IMR-90 (cell line): ENCODE measurements at regions not wholly inside any gene's neighbourhood (a gene's known extent, or its start where the extent isn't known, plus 50 kb on each side); places are given as distances from the start of the nearest gene placed in this dataset.

Experiments used
- ATAC-seq: fragments of 200-7000 bp; cut with Tn5 transposase; 2 replicates; pipeline ENCODE4 v1.9.1; 2020; ENCODE audit warnings: low read depth, mild to moderate bottlenecking, moderate library complexity
- BruUV-seq: library from RNA; stranded (reverse); fragments of 400-500 nt; replicated peaks from 2 replicates; lab custom pipeline; 2021; lab: Mats Ljungman, UMichigan
- CTCF ChIA-PET: fragments of 300-600 bp; formaldehyde crosslinking; extraction: SDS; loops from one replicate; lab custom pipeline; 2021; ENCODE audit warnings: antibody characterized with exemption; lab: Yijun Ruan, JAX
- POLR2A ChIA-PET: fragments of 300-600 bp; sonication (Branson Sonifier 250); formaldehyde crosslinking; loops from one replicate; lab custom pipeline; 2022; ENCODE audit warnings: antibody characterized with exemption; ENCODE audit not compliant: unreplicated experiment; lab: Charles Lee
- DNase-seq: peaks from one replicate; pipeline ENCODE4 v3.0.0; 2013
- H2AFZ ChIP-seq: replicated peaks from 2 replicates; pipeline ENCODE3; 2013; ENCODE audit warnings: low read length, mild to moderate bottlenecking; ENCODE audit not compliant: poor library complexity
- H2AK5ac ChIP-seq: 2 replicates; pipeline ENCODE4 v1.6.1; 2013; ENCODE audit warnings: low read depth, low read length, inconsistent platforms
- H2AK9ac ChIP-seq: replicated peaks from 2 replicates; pipeline ENCODE3; 2013; ENCODE audit warnings: mild to moderate bottlenecking, low read depth, low read length, moderate library complexity; ENCODE audit not compliant: poor library complexity
- H2BK120ac ChIP-seq: 2 replicates; pipeline ENCODE4 v1.6.1; 2013; ENCODE audit warnings: low read depth, low read length, inconsistent platforms
- H2BK15ac ChIP-seq: 3 replicates; pipeline ENCODE4 v1.6.1; 2013; ENCODE audit warnings: low read depth, low read length, inconsistent platforms
- H2BK20ac ChIP-seq: 2 replicates; pipeline ENCODE4 v1.6.1; 2013; ENCODE audit warnings: low read depth, mild to moderate bottlenecking, inconsistent platforms, low read length, moderate library complexity
- H2BK5ac ChIP-seq: 2 replicates; pipeline ENCODE4 v1.6.1; 2013; ENCODE audit warnings: mild to moderate bottlenecking, low read depth, low read length, inconsistent platforms; ENCODE audit not compliant: poor library complexity, severe bottlenecking
- H3K14ac ChIP-seq: replicated peaks from 2 replicates; pipeline ENCODE4 v1.6.1; 2013; ENCODE audit warnings: low read depth, low read length, inconsistent platforms
- H3K18ac ChIP-seq: 2 replicates; pipeline ENCODE4 v1.6.1; 2013; ENCODE audit warnings: low read depth, low read length, control low read depth
- H3K23ac ChIP-seq: 2 replicates; pipeline ENCODE4 v1.6.1; 2013; ENCODE audit warnings: low read depth, low read length, inconsistent platforms
- H3K27ac ChIP-seq: 2 replicates; pipeline ENCODE4 v1.5.1; 2013; ENCODE audit warnings: mild to moderate bottlenecking, control low read depth, low read length; ENCODE audit not compliant: insufficient read depth
- H3K27me3 ChIP-seq: 2 replicates; pipeline ENCODE4 v1.6.1; 2013; ENCODE audit warnings: low read length; ENCODE audit not compliant: control insufficient read depth, insufficient read depth
- H3K36me3 ChIP-seq: 2 replicates; pipeline ENCODE4 v1.6.1; 2013; ENCODE audit warnings: low read length, mixed read lengths; ENCODE audit not compliant: control insufficient read depth, insufficient read depth
- H3K4ac ChIP-seq: 2 replicates; pipeline ENCODE4 v1.6.1; 2013; ENCODE audit warnings: low read depth, low read length, inconsistent platforms
- H3K4me1 ChIP-seq: 2 replicates; pipeline ENCODE4 v1.6.1; 2013; ENCODE audit warnings: low read length, mixed read lengths; ENCODE audit not compliant: control insufficient read depth, insufficient read depth
- H3K4me2 ChIP-seq: 2 replicates; pipeline ENCODE4 v1.6.1; 2013; ENCODE audit warnings: low read depth, mild to moderate bottlenecking, control low read depth, low read length, moderate library complexity
- H3K4me3 ChIP-seq: 2 replicates; pipeline ENCODE4 v1.5.1; 2013; ENCODE audit warnings: low read depth, mild to moderate bottlenecking, control low read depth, low read length, moderate library complexity; ENCODE audit not compliant: insufficient read depth
- H3K56ac ChIP-seq: 2 replicates; pipeline ENCODE4 v1.6.1; 2013; ENCODE audit warnings: low read length, inconsistent platforms; ENCODE audit not compliant: insufficient read depth; ENCODE audit errors: extremely low read depth
- H3K79me1 ChIP-seq, 2 experiments: 2 replicates each; pipeline ENCODE4 v1.6.1; 2013; ENCODE audit warnings: low read length in 2 of 2, inconsistent platforms in 1 of 2, low read depth in 1 of 2
- H3K9ac ChIP-seq: 2 replicates; pipeline ENCODE4 v1.6.1; 2013; ENCODE audit warnings: low read depth, low read length, control low read depth
- H3K9me1 ChIP-seq: 2 replicates; pipeline ENCODE4 v1.6.1; 2013; ENCODE audit warnings: low read length, inconsistent platforms; ENCODE audit not compliant: insufficient read depth
- H3K9me3 ChIP-seq: 2 replicates; pipeline ENCODE4 v1.6.1; 2013; ENCODE audit warnings: low read length; ENCODE audit not compliant: control insufficient read depth, insufficient read depth
- H4K20me1 ChIP-seq: 2 replicates; pipeline ENCODE4 v1.6.1; 2013; ENCODE audit warnings: low read length, inconsistent platforms; ENCODE audit not compliant: insufficient read depth
- H4K5ac ChIP-seq: 2 replicates; pipeline ENCODE4 v1.6.1; 2013; ENCODE audit warnings: mild to moderate bottlenecking, low read depth, low read length, control low read depth
- H4K8ac ChIP-seq, 2 experiments: 2 replicates each; pipeline ENCODE4 v1.6.1; 2013; ENCODE audit warnings: low read depth in 2 of 2, low read length in 2 of 2, control low read depth in 1 of 2, inconsistent platforms in 1 of 2
- H4K91ac ChIP-seq: 2 replicates; pipeline ENCODE4 v1.6.1; 2013; ENCODE audit warnings: low read depth, low read length, inconsistent platforms; ENCODE audit not compliant: insufficient read depth
- BHLHE40 ChIP-seq: fragments of 150-350 bp; IDR thresholded peaks from 2 replicates; pipeline ENCODE4 v1.6.1; 2016; ENCODE audit warnings: mild to moderate bottlenecking, low read depth, low read length
- CEBPB ChIP-seq: IDR thresholded peaks from 2 replicates; pipeline ENCODE4 v1.6.1; 2012; ENCODE audit warnings: low read depth, low read length, improper control_type of control experiment
- CHD1 ChIP-seq: IDR thresholded peaks from 2 replicates; pipeline ENCODE4 v1.6.1; 2012; ENCODE audit warnings: low read depth, low read length, improper control_type of control experiment
- FOS ChIP-seq: fragments of 150-350 bp; IDR thresholded peaks from 2 replicates; pipeline ENCODE4 v1.6.1; 2016; ENCODE audit warnings: low read depth, low read length
- MAFK ChIP-seq: IDR thresholded peaks from 2 replicates; pipeline ENCODE4 v1.6.1; 2012; ENCODE audit warnings: low read depth, low read length, improper control_type of control experiment
- MAZ ChIP-seq: IDR thresholded peaks from 2 replicates; pipeline ENCODE4 v1.6.1; 2012; ENCODE audit warnings: low read depth, mild to moderate bottlenecking, low read length, improper control_type of control experiment, moderate library complexity, borderline replicate concordance
- MXI1 ChIP-seq: IDR thresholded peaks from 2 replicates; pipeline ENCODE4 v1.6.1; 2012; ENCODE audit warnings: low read depth, mild to moderate bottlenecking, low read length, moderate library complexity, borderline replicate concordance
- NFE2L2 ChIP-seq: fragments of 150-350 bp; IDR thresholded peaks from 2 replicates; pipeline ENCODE4 v1.6.1; 2016; ENCODE audit warnings: low read depth, mild to moderate bottlenecking, low read length
- POLR2A ChIP-seq: IDR thresholded peaks from 2 replicates; pipeline ENCODE4 v1.6.1; 2012; ENCODE audit warnings: mild to moderate bottlenecking, low read depth, low read length
- RAD21 ChIP-seq: IDR thresholded peaks from 2 replicates; pipeline ENCODE4 v1.6.1; 2012; ENCODE audit warnings: low read length, improper control_type of control experiment
- RCOR1 ChIP-seq: IDR thresholded peaks from 2 replicates; pipeline ENCODE4 v1.6.1; 2012; ENCODE audit warnings: mild to moderate bottlenecking, low read length, improper control_type of control experiment; ENCODE audit not compliant: insufficient replicate concordance
- RFX5 ChIP-seq: IDR thresholded peaks from 2 replicates; pipeline ENCODE4 v1.8.0; 2012; ENCODE audit warnings: low read depth, mild to moderate bottlenecking, low read length, moderate library complexity
- SMC3 ChIP-seq: fragments of 150-350 bp; IDR thresholded peaks from 2 replicates; pipeline ENCODE4 v1.6.1; 2016; ENCODE audit warnings: low read depth, mild to moderate bottlenecking, antibody characterized with exemption, low read length, moderate library complexity
- WGBS, 2 experiments: methylation state at CpG; one replicate each; pipeline versions ENCODE4 v1.1.5 to v1.1.7; 2013; ENCODE audit warnings: missing lambda C conversion rate in 2 of 2; ENCODE audit not compliant: insufficient read length in 1 of 2; ENCODE audit errors: extremely low coverage in 2 of 2; 5-methylcytosine and 5-hydroxymethylcytosine counted together
- dilution Hi-C: fragments of 300-500 bp; cut with HindIII; formaldehyde crosslinking; loops from one replicate; pipeline ENCODE4 v1.14.3; 2018; ENCODE audit warnings: low sequenced_read_pairs; ENCODE audit not compliant: unreplicated experiment
- in situ Hi-C: fragments of 300-500 bp; cut with MboI; formaldehyde crosslinking; loops from 3 replicates; pipeline ENCODE4 v1.14.3; 2019; ENCODE audit warnings: low sequenced_read_pairs, inconsistent platforms, mixed read lengths
- intact Hi-C: fragments of 100-400 bp; cut with micrococcal nuclease; formaldehyde crosslinking; loops from 2 replicates; pipeline ENCODE4 v1.10.0; 2022
- TF ChIP-seq, protein P1 (sequence below): conservative IDR thresholded peaks from 2 replicates; pipeline ENCODE4 v1.5.1; 2012; ENCODE audit warnings: mild to moderate bottlenecking, low read depth, low read length, improper control_type of control experiment
- TF ChIP-seq, protein P2 (sequence below): fragments of 150-350 bp; IDR thresholded peaks from 2 replicates; pipeline ENCODE4 v1.6.1; 2016; ENCODE audit warnings: low read depth, mild to moderate bottlenecking, low read length, moderate library complexity, borderline replicate concordance
- TF ChIP-seq, protein P3 (sequence below): fragments of 150-350 bp; IDR thresholded peaks from 2 replicates; pipeline ENCODE4 v1.6.1; 2017; ENCODE audit warnings: mild to moderate bottlenecking, antibody characterized with exemption, low read length, low read depth

DNA sequence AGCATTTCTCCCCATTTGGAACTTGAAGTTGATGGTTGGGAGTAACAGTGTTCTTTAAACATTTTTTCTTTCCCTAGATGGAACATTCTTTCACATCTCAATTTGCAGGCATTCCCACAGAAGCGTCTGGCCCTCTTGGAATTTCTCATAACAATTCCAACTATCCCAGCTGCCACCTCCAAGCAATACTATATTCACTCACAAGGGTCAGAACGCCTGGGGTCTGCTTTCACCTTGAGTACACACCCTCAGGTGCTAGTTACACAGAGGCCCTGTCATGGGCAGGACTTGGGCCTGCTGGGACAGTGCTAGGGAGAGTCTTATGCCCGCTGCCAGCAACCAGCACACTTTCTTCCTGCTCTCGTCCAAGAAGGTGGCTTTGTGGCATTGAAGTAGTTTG is 136.5 kb downstream of the JCAD start:
- peak overlapping the region; percentile 3; the same call in 1 of the 2 replicates for H2BK120ac ChIP-seq
- no peak overlapping the region for H4K91ac ChIP-seq
- H3K9me1 ChIP-seq = no peaks in the 10 kb centered on the region
- ATAC-seq = peak; percentile 40
- no peak overlapping the region; the same call in 1 of the 2 replicates for H2BK20ac ChIP-seq
- H3K23ac ChIP-seq = no peak overlapping the region
- no peak overlapping the region for H3K4me2 ChIP-seq
- peaks cover 6% of the 10 kb centered on the region; the same call in 1 of the 2 replicates for H3K4me1 ChIP-seq
- no peak overlapping the region for H3K9ac ChIP-seq
- H2BK15ac ChIP-seq = no peak overlapping the region
- H2AFZ ChIP-seq = peak overlapping the region; percentile 34
- in situ Hi-C loops (no loop called here), dilution Hi-C loops (no loop called here), intact Hi-C loops (no loop called here)
- no peak overlapping the region for H2AK9ac ChIP-seq
- no peaks in the 10 kb centered on the region for H3K36me3 ChIP-seq
- CTCF ChIA-PET = no interaction called here
- H3K79me1 ChIP-seq = no peaks in the 10 kb centered on the region
- H4K20me1 ChIP-seq = no peaks in the 10 kb centered on the region
- no peak overlapping the region for H3K18ac ChIP-seq
- H2AK5ac ChIP-seq = no peak overlapping the region
- no CpG with 5 or more reads among the region's 4 CpGs for WGBS, 2 experiments
- no peak overlapping the region for H4K8ac ChIP-seq
- H2BK5ac ChIP-seq = no peak overlapping the region
- no peak overlapping the region for H3K27ac ChIP-seq
- no peak for DNase-seq
- no peak overlapping the region for H3K14ac ChIP-seq
- no peaks in the 10 kb centered on the region for H3K9me3 ChIP-seq
- no peak overlapping the region for H3K4me3 ChIP-seq
- BruUV-seq = no TSS peak
- H3K56ac ChIP-seq = no peak overlapping the region
- H4K5ac ChIP-seq = 0 out of 2 replicates have a peak overlapping the region, but pooled peaks have one; percentile 60
- H3K4ac ChIP-seq = no peak overlapping the region
- POLR2A ChIA-PET = no interaction called here
- TF ChIP-seq SMC3 (no peak), NFE2L2 (no peak), RFX5 (no peak), RAD21 (no peak), MAFK (no peak), CHD1 (no peak), POLR2A (no peak), BHLHE40 (no peak), CEBPB (no peak), MXI1 (no peak), FOS (no peak), RCOR1 (no peak), MAZ (no peak)
- TF ChIP-seq, protein P1, sequence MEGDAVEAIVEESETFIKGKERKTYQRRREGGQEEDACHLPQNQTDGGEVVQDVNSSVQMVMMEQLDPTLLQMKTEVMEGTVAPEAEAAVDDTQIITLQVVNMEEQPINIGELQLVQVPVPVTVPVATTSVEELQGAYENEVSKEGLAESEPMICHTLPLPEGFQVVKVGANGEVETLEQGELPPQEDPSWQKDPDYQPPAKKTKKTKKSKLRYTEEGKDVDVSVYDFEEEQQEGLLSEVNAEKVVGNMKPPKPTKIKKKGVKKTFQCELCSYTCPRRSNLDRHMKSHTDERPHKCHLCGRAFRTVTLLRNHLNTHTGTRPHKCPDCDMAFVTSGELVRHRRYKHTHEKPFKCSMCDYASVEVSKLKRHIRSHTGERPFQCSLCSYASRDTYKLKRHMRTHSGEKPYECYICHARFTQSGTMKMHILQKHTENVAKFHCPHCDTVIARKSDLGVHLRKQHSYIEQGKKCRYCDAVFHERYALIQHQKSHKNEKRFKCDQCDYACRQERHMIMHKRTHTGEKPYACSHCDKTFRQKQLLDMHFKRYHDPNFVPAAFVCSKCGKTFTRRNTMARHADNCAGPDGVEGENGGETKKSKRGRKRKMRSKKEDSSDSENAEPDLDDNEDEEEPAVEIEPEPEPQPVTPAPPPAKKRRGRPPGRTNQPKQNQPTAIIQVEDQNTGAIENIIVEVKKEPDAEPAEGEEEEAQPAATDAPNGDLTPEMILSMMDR = no peak
- TF ChIP-seq, protein P2, sequence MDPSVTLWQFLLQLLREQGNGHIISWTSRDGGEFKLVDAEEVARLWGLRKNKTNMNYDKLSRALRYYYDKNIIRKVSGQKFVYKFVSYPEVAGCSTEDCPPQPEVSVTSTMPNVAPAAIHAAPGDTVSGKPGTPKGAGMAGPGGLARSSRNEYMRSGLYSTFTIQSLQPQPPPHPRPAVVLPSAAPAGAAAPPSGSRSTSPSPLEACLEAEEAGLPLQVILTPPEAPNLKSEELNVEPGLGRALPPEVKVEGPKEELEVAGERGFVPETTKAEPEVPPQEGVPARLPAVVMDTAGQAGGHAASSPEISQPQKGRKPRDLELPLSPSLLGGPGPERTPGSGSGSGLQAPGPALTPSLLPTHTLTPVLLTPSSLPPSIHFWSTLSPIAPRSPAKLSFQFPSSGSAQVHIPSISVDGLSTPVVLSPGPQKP = no peak
- TF ChIP-seq, protein P3, sequence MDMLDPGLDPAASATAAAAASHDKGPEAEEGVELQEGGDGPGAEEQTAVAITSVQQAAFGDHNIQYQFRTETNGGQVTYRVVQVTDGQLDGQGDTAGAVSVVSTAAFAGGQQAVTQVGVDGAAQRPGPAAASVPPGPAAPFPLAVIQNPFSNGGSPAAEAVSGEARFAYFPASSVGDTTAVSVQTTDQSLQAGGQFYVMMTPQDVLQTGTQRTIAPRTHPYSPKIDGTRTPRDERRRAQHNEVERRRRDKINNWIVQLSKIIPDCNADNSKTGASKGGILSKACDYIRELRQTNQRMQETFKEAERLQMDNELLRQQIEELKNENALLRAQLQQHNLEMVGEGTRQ = no peak
- peaks cover 41% of the 10 kb centered on the region for H3K27me3 ChIP-seq
